IMR-90 (cell line): ENCODE measurements at regions not wholly inside any gene's neighbourhood (a gene's known extent, or its start where the extent isn't known, plus 50 kb on each side); places are given as distances from the start of the nearest gene placed in this dataset.

Source experiments
- ATAC-seq: fragments of 200-7000 bp; cut with Tn5 transposase; 2 replicates; pipeline ENCODE4 v1.9.1; 2020; ENCODE audit warnings: low read depth, mild to moderate bottlenecking, moderate library complexity
- BruUV-seq: library from RNA; stranded (reverse); fragments of 400-500 nt; replicated peaks from 2 replicates; lab custom pipeline; 2021; lab: Mats Ljungman, UMichigan
- CTCF ChIA-PET: fragments of 300-600 bp; formaldehyde crosslinking; extraction: SDS; loops from one replicate; lab custom pipeline; 2021; ENCODE audit warnings: antibody characterized with exemption; lab: Yijun Ruan, JAX
- POLR2A ChIA-PET: fragments of 300-600 bp; sonication (Branson Sonifier 250); formaldehyde crosslinking; loops from one replicate; lab custom pipeline; 2022; ENCODE audit warnings: antibody characterized with exemption; ENCODE audit not compliant: unreplicated experiment; lab: Charles Lee
- DNase-seq: peaks from one replicate; pipeline ENCODE4 v3.0.0; 2013
- H2AFZ ChIP-seq: replicated peaks from 2 replicates; pipeline ENCODE3; 2013; ENCODE audit warnings: low read length, mild to moderate bottlenecking; ENCODE audit not compliant: poor library complexity
- H2AK5ac ChIP-seq: 2 replicates; pipeline ENCODE4 v1.6.1; 2013; ENCODE audit warnings: low read depth, low read length, inconsistent platforms
- H2AK9ac ChIP-seq: replicated peaks from 2 replicates; pipeline ENCODE3; 2013; ENCODE audit warnings: mild to moderate bottlenecking, low read depth, low read length, moderate library complexity; ENCODE audit not compliant: poor library complexity
- H2BK120ac ChIP-seq: 2 replicates; pipeline ENCODE4 v1.6.1; 2013; ENCODE audit warnings: low read depth, low read length, inconsistent platforms
- H2BK15ac ChIP-seq: 3 replicates; pipeline ENCODE4 v1.6.1; 2013; ENCODE audit warnings: low read depth, low read length, inconsistent platforms
- H2BK20ac ChIP-seq: 2 replicates; pipeline ENCODE4 v1.6.1; 2013; ENCODE audit warnings: low read depth, mild to moderate bottlenecking, inconsistent platforms, low read length, moderate library complexity
- H2BK5ac ChIP-seq: 2 replicates; pipeline ENCODE4 v1.6.1; 2013; ENCODE audit warnings: mild to moderate bottlenecking, low read depth, low read length, inconsistent platforms; ENCODE audit not compliant: poor library complexity, severe bottlenecking
- H3K14ac ChIP-seq: replicated peaks from 2 replicates; pipeline ENCODE4 v1.6.1; 2013; ENCODE audit warnings: low read depth, low read length, inconsistent platforms
- H3K18ac ChIP-seq: 2 replicates; pipeline ENCODE4 v1.6.1; 2013; ENCODE audit warnings: low read depth, low read length, control low read depth
- H3K23ac ChIP-seq: 2 replicates; pipeline ENCODE4 v1.6.1; 2013; ENCODE audit warnings: low read depth, low read length, inconsistent platforms
- H3K27ac ChIP-seq: 2 replicates; pipeline ENCODE4 v1.5.1; 2013; ENCODE audit warnings: mild to moderate bottlenecking, control low read depth, low read length; ENCODE audit not compliant: insufficient read depth
- H3K27me3 ChIP-seq: 2 replicates; pipeline ENCODE4 v1.6.1; 2013; ENCODE audit warnings: low read length; ENCODE audit not compliant: control insufficient read depth, insufficient read depth
- H3K36me3 ChIP-seq: 2 replicates; pipeline ENCODE4 v1.6.1; 2013; ENCODE audit warnings: low read length, mixed read lengths; ENCODE audit not compliant: control insufficient read depth, insufficient read depth
- H3K4ac ChIP-seq: 2 replicates; pipeline ENCODE4 v1.6.1; 2013; ENCODE audit warnings: low read depth, low read length, inconsistent platforms
- H3K4me1 ChIP-seq: 2 replicates; pipeline ENCODE4 v1.6.1; 2013; ENCODE audit warnings: low read length, mixed read lengths; ENCODE audit not compliant: control insufficient read depth, insufficient read depth
- H3K4me2 ChIP-seq: 2 replicates; pipeline ENCODE4 v1.6.1; 2013; ENCODE audit warnings: low read depth, mild to moderate bottlenecking, control low read depth, low read length, moderate library complexity
- H3K4me3 ChIP-seq: 2 replicates; pipeline ENCODE4 v1.5.1; 2013; ENCODE audit warnings: low read depth, mild to moderate bottlenecking, control low read depth, low read length, moderate library complexity; ENCODE audit not compliant: insufficient read depth
- H3K56ac ChIP-seq: 2 replicates; pipeline ENCODE4 v1.6.1; 2013; ENCODE audit warnings: low read length, inconsistent platforms; ENCODE audit not compliant: insufficient read depth; ENCODE audit errors: extremely low read depth
- H3K79me1 ChIP-seq, 2 experiments: 2 replicates each; pipeline ENCODE4 v1.6.1; 2013; ENCODE audit warnings: low read length in 2 of 2, inconsistent platforms in 1 of 2, low read depth in 1 of 2
- H3K9ac ChIP-seq: 2 replicates; pipeline ENCODE4 v1.6.1; 2013; ENCODE audit warnings: low read depth, low read length, control low read depth
- H3K9me1 ChIP-seq: 2 replicates; pipeline ENCODE4 v1.6.1; 2013; ENCODE audit warnings: low read length, inconsistent platforms; ENCODE audit not compliant: insufficient read depth
- H3K9me3 ChIP-seq: 2 replicates; pipeline ENCODE4 v1.6.1; 2013; ENCODE audit warnings: low read length; ENCODE audit not compliant: control insufficient read depth, insufficient read depth
- H4K20me1 ChIP-seq: 2 replicates; pipeline ENCODE4 v1.6.1; 2013; ENCODE audit warnings: low read length, inconsistent platforms; ENCODE audit not compliant: insufficient read depth
- H4K5ac ChIP-seq: 2 replicates; pipeline ENCODE4 v1.6.1; 2013; ENCODE audit warnings: mild to moderate bottlenecking, low read depth, low read length, control low read depth
- H4K8ac ChIP-seq, 2 experiments: 2 replicates each; pipeline ENCODE4 v1.6.1; 2013; ENCODE audit warnings: low read depth in 2 of 2, low read length in 2 of 2, control low read depth in 1 of 2, inconsistent platforms in 1 of 2
- H4K91ac ChIP-seq: 2 replicates; pipeline ENCODE4 v1.6.1; 2013; ENCODE audit warnings: low read depth, low read length, inconsistent platforms; ENCODE audit not compliant: insufficient read depth
- MAFK ChIP-seq: IDR thresholded peaks from 2 replicates; pipeline ENCODE4 v1.6.1; 2012; ENCODE audit warnings: low read depth, low read length, improper control_type of control experiment
- RCOR1 ChIP-seq: IDR thresholded peaks from 2 replicates; pipeline ENCODE4 v1.6.1; 2012; ENCODE audit warnings: mild to moderate bottlenecking, low read length, improper control_type of control experiment; ENCODE audit not compliant: insufficient replicate concordance
- WGBS, 2 experiments: methylation state at CpG; one replicate each; pipeline versions ENCODE4 v1.1.5 to v1.1.7; 2013; ENCODE audit warnings: missing lambda C conversion rate in 2 of 2; ENCODE audit not compliant: insufficient read length in 1 of 2; ENCODE audit errors: extremely low coverage in 2 of 2; 5-methylcytosine and 5-hydroxymethylcytosine counted together
- dilution Hi-C: fragments of 300-500 bp; cut with HindIII; formaldehyde crosslinking; loops from one replicate; pipeline ENCODE4 v1.14.3; 2018; ENCODE audit warnings: low sequenced_read_pairs; ENCODE audit not compliant: unreplicated experiment
- in situ Hi-C: fragments of 300-500 bp; cut with MboI; formaldehyde crosslinking; loops from 3 replicates; pipeline ENCODE4 v1.14.3; 2019; ENCODE audit warnings: low sequenced_read_pairs, inconsistent platforms, mixed read lengths
- intact Hi-C: fragments of 100-400 bp; cut with micrococcal nuclease; formaldehyde crosslinking; loops from 2 replicates; pipeline ENCODE4 v1.10.0; 2022
- TF ChIP-seq, protein P1 (sequence below): conservative IDR thresholded peaks from 2 replicates; pipeline ENCODE4 v1.5.1; 2012; ENCODE audit warnings: mild to moderate bottlenecking, low read depth, low read length, improper control_type of control experiment

- POLR2A ChIA-PET: no interaction called here
- no peak overlapping the region for H2AFZ ChIP-seq
Measured at GRCh38 chr9:104448036-104448435, 56.0 kb upstream of the OR13F1 start.

More at GRCh38 chr9:104448036-104448435, 56.0 kb upstream of the OR13F1 start:
- no peak overlapping the region for H3K4ac ChIP-seq
- CTCF ChIA-PET: interaction anchor here (1.0 kb wide), 1 partner anchor 10 kb away, joined by 3 read pairs; no protein-coding TSS in a partner anchor
- no peak overlapping the region for H2BK20ac ChIP-seq
- no peak for DNase-seq
- in situ Hi-C loops (no loop called here), intact Hi-C loops (no loop called here), dilution Hi-C loops (no loop called here)
- no peak overlapping the region for H2BK15ac ChIP-seq
- H3K56ac ChIP-seq: no peak overlapping the region
- no CpG with 5 or more reads among the region's 5 CpGs for WGBS, 2 experiments
- H3K27ac ChIP-seq: no peak overlapping the region
- no peak overlapping the region for H3K18ac ChIP-seq
- no peak overlapping the region for H3K4me3 ChIP-seq
- no peaks in the 10 kb centered on the region for H3K9me1 ChIP-seq
- ATAC-seq: no peak
- no peaks in the 10 kb centered on the region for H3K4me1 ChIP-seq
- no peaks in the 10 kb centered on the region for H3K79me1 ChIP-seq
- no peak overlapping the region for H2BK120ac ChIP-seq
- H3K27me3 ChIP-seq: no peaks in the 10 kb centered on the region
- H2AK9ac ChIP-seq: no peak overlapping the region
- no peak overlapping the region for H4K8ac ChIP-seq
- no peak overlapping the region for H2BK5ac ChIP-seq
- H4K20me1 ChIP-seq: no peaks in the 10 kb centered on the region
- no peak overlapping the region for H3K14ac ChIP-seq
- H3K9me3 ChIP-seq: peaks cover 2% of the 10 kb centered on the region; the same call in 1 of the 2 replicates
- TF ChIP-seq MAFK (no peak), RCOR1 (no peak)
- TF ChIP-seq, protein P1, sequence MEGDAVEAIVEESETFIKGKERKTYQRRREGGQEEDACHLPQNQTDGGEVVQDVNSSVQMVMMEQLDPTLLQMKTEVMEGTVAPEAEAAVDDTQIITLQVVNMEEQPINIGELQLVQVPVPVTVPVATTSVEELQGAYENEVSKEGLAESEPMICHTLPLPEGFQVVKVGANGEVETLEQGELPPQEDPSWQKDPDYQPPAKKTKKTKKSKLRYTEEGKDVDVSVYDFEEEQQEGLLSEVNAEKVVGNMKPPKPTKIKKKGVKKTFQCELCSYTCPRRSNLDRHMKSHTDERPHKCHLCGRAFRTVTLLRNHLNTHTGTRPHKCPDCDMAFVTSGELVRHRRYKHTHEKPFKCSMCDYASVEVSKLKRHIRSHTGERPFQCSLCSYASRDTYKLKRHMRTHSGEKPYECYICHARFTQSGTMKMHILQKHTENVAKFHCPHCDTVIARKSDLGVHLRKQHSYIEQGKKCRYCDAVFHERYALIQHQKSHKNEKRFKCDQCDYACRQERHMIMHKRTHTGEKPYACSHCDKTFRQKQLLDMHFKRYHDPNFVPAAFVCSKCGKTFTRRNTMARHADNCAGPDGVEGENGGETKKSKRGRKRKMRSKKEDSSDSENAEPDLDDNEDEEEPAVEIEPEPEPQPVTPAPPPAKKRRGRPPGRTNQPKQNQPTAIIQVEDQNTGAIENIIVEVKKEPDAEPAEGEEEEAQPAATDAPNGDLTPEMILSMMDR: no peak
- no peak overlapping the region for H2AK5ac ChIP-seq
- H3K4me2 ChIP-seq: no peak overlapping the region
- no peak overlapping the region for H4K91ac ChIP-seq
- no peak overlapping the region for H3K9ac ChIP-seq
- H3K36me3 ChIP-seq: no peaks in the 10 kb centered on the region
- no peak overlapping the region for H3K23ac ChIP-seq
- H4K5ac ChIP-seq: no peak overlapping the region
- no TSS peak for BruUV-seq
